Transverse colon (tissue), 4 donors: ENCODE measurements at regions not wholly inside any gene's neighbourhood (a gene's known extent, or its start where the extent isn't known, plus 50 kb on each side); places are given as distances from the start of the nearest gene placed in this dataset.

Experiments used
- CTCF ChIP-seq, 5 experiments: fragments of 200-600 bp in 3 of 5; fragments of 450-650 bp in 2 of 5; sonication (generic) in 3 of 5; IDR thresholded peaks; 1 replicate in 2 of 5; 2 replicates in 3 of 5; pipeline ENCODE4 v1.5.1; 2016 to 2017; ENCODE audit warnings: antibody characterized with exemption in 5 of 5, inconsistent platforms in 3 of 5, mild to moderate bottlenecking in 2 of 5, moderate library complexity in 1 of 5
- EP300 ChIP-seq: sonication (generic); formaldehyde crosslinking; IDR thresholded peaks from one replicate; pipeline ENCODE4 v1.6.1; 2017; ENCODE audit warnings: antibody characterized with exemption, low read depth
- POLR2A ChIP-seq: fragments of 450-650 bp; IDR thresholded peaks from one replicate; pipeline ENCODE4 v1.6.1; 2016; ENCODE audit warnings: antibody characterized with exemption, mild to moderate bottlenecking, moderate library complexity
- POLR2AphosphoS5 ChIP-seq, 3 donors: sonication (generic); formaldehyde crosslinking; IDR thresholded peaks; one replicate each; pipeline ENCODE4 v1.6.1; 2016; ENCODE audit warnings: antibody characterized with exemption in 3 of 3

- no peak for TF ChIP-seq CTCF (IDR thresholded peaks at IDR 0.05)
- no peak for TF ChIP-seq POLR2AphosphoS5 (IDR thresholded peaks at IDR 0.05)
- TF ChIP-seq POLR2A = no peak
- no peak for TF ChIP-seq EP300
These were observed 401.4 kb upstream of the POU3F3 start for GRCh38 chr2:104452558-104452957.
